ENCODE measurements at regions not wholly inside any gene's neighbourhood (a gene's known extent, or its start where the extent isn't known, plus 50 kb on each side); places are given as distances from the start of the nearest gene placed in this dataset.

GRCh38 chrX:43581888-43582539, 74.1 kb upstream of the MAOA start:
- H3K9me3 ChIP-seq = no peaks in the 10 kb centered on the region
- ATAC-seq (no peak), DNase-seq (no peak)
- no peaks in the 10 kb centered on the region for H3K4me1 ChIP-seq (ENCODE audit: low read depth)
- H3K4me3 ChIP-seq = no peak overlapping the region
- TF ChIP-seq CTCF (IDR thresholded peaks at IDR 0.05) = no peak
- intact Hi-C loops (cut with DNase I, micrococcal nuclease) = no loop called here
- no peaks in the 10 kb centered on the region for H3K36me3 ChIP-seq (ENCODE audit: low read depth)

GRCh38 chrX:43582540-43582913, 73.6 kb upstream of the MAOA start:
- Histone ChIP-seq H3K36me3 (ENCODE audit: low read depth) (no peaks in the 10 kb centered on the region), H3K4me1 (ENCODE audit: low read depth) (no peaks in the 10 kb centered on the region), H3K9me3 (no peaks in the 10 kb centered on the region), H3K4me3 (no peak overlapping the region)
- ATAC-seq (no peak), DNase-seq (no peak)
- TF ChIP-seq CTCF (IDR thresholded peaks at IDR 0.05) = no peak
- intact Hi-C loops (cut with DNase I, micrococcal nuclease) = no loop called here

GRCh38 chrX:43585922-43586321, 70.2 kb upstream of the MAOA start:
- intact Hi-C loops (cut with DNase I, micrococcal nuclease) = no loop called here
- Histone ChIP-seq H3K4me3 (no peak overlapping the region), H3K9me3 (no peaks in the 10 kb centered on the region), H3K4me1 (ENCODE audit: low read depth) (peaks cover 4% of the 10 kb centered on the region), H3K36me3 (ENCODE audit: low read depth) (no peaks in the 10 kb centered on the region)
- DNase-seq (no peak), ATAC-seq (no peak)
- TF ChIP-seq CTCF (IDR thresholded peaks at IDR 0.05) = no peak

- DNase-seq (peak in 1 of 3 donors; percentile 45), ATAC-seq (peak; percentile 66)
- TF ChIP-seq CTCF (IDR thresholded peaks at IDR 0.05) = no peak
- no peak overlapping the region for H3K4me3 ChIP-seq
- H3K9me3 ChIP-seq = no peaks in the 10 kb centered on the region
- H3K4me1 ChIP-seq (ENCODE audit: low read depth) = peaks cover 4% of the 10 kb centered on the region
- no peaks in the 10 kb centered on the region for H3K36me3 ChIP-seq (ENCODE audit: low read depth)
- intact Hi-C loops (cut with DNase I, micrococcal nuclease) = no loop called here
Observed at GRCh38 chrX:43586830-43587229, 69.3 kb upstream of the MAOA start.

GRCh38 chrX:43589735-43590134, 66.4 kb upstream of the MAOA start:
- peak; percentile 88 for ATAC-seq

More at GRCh38 chrX:43589735-43590134, 66.4 kb upstream of the MAOA start:
- no peak overlapping the region for H3K4me3 ChIP-seq
- peaks cover 4% of the 10 kb centered on the region for H3K4me1 ChIP-seq (ENCODE audit: low read depth)
- H3K36me3 ChIP-seq (ENCODE audit: low read depth) = no peaks in the 10 kb centered on the region
- H3K9me3 ChIP-seq = no peaks in the 10 kb centered on the region
- DNase-seq = peak in 1 of 3 donors; percentile 12
- intact Hi-C loops (cut with DNase I, micrococcal nuclease) = no loop called here
- no peak for TF ChIP-seq CTCF (IDR thresholded peaks at IDR 0.05)

Measured in mucosa of descending colon (tissue), 3 donors.